GM19438 (cell line): ENCODE measurements at regions not wholly inside any gene's neighbourhood (a gene's known extent, or its start where the extent isn't known, plus 50 kb on each side); places are given as distances from the start of the nearest gene placed in this dataset.

Experiments used
- ATAC-seq: cut with Tn5 transposase; IDR thresholded peaks from one replicate; pipeline ENCODE4 v1.9.1; 2021; ENCODE audit warnings: low read depth; ENCODE audit not compliant: unreplicated experiment

DNA sequence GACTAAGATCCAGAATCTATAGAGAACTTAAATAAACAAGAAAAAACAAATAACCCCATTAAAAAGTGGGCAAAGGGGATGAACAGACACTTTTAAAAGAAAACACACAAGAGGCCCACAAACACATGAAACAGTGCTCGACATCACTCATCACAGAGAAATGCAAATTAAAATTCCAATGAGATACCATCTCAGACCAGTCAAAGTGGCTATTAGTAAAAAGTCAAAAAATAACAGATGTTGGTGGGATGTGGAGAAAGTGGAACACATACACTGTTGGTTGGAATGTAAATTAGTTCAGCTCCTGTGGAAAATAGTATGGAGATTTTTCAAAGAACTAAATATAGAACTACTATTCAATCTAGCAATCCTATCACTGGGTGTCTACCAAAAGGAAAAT lies 143.1 kb downstream of the IFI44 start:
- no peak for ATAC-seq

DNA sequence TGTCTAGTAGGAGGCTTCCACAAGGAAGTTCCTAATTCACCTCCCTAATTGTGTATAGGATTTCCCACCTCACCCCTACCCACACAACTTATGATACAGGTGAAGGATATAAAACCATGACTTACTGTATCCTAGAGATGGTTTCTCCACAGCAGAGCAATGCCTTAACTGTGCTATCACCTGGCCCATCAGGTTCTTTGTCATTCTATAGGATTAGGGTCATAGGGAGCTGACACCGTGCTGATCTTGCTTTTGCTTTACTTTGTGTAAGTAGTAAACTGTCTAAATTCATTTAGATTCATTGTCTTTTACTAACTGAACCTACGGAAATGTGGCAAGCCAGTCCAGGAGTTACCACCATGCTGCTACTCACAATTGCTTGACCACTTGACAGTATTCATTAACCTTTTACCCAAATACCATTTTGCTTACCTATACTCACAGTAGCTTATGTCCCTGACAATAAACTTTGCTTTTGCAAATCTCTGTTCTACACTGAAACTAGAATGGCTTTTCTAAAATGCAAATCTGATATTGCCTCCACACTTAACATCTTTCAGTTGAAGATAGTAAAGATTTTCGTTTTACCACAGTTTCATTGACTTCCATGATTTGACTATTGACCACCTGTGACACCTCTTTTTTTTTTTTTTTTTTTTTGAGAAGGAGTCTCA lies 147.6 kb downstream of the IFI44 start:
- peak; percentile 64 for ATAC-seq

DNA sequence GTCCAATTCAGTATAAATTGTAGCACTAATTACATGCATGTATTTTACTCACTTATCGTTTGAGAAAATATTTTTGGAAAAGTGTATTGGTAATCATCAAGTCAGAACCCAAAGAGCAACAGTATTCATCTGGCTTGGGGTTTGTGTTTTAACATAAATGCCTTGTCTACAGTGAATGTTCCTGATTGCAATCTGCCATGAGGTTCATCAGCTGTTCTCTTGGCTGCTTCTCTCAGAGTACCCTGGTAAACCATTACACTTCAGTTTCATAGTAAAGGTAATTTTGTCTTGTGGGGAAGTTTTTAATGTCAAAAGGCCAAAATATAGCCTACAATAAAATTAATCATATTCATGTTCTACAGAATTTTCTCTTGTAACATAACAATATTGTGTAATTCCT lies 150.3 kb downstream of the IFI44 start:
- ATAC-seq: no peak

DNA sequence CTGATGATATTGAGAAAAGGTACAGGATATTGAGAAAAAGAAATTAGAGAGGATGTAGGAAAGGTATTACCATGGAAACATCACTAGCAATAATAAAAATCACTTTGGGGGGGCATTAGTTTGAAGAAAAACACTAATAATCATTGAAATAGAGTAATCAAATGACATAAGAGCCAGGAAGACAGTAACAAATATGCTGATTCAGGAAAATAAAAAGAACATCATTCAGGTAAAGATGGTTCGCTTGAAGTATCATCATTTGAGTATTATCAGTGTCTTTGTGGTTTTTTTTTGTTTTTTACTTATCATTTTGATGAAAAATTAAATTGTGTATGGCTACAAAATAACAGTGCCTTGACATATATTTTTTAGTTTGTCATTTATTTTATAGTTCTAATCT lies 164.5 kb downstream of the IFI44 start:
- ATAC-seq: no peak

DNA sequence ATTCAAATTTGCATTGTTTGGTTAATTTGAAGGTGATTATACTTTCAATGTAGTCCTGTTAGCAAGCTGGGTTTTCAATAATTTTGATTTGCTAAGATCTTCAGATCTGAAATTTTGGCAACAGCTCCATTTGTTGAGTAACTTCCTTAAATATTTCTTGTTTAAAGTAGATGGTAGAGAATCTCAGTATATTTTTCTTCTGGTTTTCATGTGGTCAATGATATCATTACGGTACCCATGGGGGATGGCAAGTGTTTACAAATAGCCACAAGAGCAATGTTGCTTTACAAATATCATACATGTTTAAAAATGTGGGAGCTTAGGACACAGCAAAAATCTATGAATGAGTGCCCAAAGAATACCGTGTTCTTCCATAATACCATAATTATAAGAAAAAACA lies 175.9 kb downstream of the IFI44 start:
- ATAC-seq: no peak

DNA sequence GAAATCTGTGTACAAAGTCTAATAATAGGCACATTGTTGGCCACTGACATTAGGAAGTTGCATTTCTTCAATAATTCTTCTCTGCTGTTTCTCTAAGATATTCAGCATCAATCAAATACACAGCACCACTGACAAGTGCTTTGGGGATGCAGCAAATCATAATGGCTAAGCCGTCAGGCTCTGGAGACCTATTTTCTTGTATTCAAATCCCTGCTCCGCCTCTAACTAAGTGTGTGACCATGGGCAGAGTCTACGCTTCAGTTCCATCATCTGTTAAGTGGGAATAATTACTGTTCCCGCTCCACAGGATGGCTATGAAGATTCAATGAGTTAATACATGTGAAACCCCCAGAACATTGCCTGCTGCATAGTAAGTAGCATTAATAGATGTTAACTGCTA lies 176.9 kb downstream of the ADGRL4 start:
- no peak for ATAC-seq

DNA sequence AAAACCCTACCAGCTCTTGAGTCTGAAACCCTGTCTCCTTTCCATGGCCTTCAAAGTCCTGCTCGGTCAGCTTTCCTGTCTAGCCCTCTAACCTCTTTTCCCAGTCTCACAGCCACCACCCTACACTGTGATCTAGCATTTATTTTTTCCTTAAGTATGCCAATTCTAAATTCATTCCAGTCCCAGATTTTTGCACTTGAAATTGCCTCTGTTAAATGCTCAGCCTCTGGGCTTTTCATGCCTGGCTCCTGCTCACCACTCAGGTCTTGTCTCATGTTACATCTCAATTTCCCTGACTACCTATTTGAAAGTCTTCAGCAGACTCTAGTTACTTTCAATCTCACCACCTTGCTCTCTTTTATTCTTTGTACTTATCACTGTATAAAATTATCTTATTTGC lies 176.2 kb downstream of the ADGRL4 start:
- ATAC-seq: no peak

DNA sequence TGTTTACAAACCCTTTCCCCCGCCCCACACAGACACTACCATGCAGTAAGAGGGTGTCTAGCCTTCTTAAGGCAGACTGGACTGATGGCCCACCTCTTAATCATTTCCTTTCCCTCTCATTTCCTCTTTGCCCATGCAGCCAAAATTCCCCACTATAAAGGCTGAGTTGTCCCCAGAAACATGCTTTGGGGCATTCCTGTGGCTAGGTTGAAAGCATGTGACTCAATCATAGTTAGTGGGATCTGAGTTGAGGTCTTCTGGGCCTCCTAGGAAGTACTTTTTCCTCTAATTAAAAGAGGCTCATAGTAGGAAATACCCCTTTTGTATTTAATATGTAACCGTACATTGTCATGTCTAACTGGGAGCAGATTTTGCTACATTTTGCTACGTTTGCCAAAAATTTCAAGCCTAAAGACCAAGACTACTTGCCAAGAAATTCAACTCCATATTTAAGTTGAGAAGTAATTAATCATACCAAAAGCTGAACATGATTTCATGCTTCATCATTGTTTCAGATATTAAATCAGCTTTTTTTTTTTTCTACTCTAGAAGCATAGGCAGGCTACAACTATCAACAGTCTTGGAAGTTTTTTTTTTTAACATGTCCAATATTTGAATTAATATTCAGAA lies 174.7 kb downstream of the ADGRL4 start:
- no peak for ATAC-seq

DNA sequence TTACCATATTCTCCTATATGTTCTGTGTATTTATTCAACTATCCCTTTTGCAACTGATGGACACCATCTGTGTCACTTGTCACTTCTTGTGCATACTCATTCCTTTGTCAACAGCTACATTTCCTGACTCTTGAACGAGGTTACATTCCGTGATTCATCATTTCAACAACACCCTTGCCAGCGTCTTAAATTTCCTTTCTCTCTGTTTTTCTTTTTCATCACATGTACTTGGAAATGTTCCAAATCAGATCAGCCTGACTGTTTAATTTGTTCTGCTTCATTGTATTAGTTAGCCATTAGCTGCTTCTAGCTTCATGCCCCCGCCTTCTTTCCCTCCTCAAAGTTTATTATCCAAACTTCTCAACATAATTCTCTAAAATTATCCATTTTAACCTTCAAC lies 173.0 kb downstream of the ADGRL4 start:
- no peak for ATAC-seq

DNA sequence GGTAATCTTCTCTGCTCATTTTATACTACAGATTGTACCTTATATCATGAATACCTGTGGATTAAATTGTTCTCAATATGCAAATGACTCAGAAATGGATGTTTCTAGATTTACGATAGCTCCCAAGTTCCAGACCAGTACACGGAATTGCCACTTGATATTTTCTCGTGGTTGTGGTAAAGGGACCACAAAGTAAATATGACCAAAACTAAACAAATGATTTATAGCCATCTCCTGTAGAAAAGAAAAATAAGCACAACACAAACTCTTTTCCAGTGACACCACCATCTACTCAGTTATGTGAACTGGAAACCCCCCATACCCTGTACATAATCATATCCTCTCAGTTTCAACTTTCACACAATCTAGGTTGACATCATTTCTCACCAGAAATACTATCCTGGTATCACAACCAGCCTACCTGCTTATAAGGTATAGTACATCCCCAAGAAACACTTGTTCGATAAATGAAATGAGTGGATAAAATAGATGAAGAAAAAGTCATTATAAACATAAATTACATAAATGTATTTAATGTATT lies 172.3 kb downstream of the ADGRL4 start:
- ATAC-seq: no peak

DNA sequence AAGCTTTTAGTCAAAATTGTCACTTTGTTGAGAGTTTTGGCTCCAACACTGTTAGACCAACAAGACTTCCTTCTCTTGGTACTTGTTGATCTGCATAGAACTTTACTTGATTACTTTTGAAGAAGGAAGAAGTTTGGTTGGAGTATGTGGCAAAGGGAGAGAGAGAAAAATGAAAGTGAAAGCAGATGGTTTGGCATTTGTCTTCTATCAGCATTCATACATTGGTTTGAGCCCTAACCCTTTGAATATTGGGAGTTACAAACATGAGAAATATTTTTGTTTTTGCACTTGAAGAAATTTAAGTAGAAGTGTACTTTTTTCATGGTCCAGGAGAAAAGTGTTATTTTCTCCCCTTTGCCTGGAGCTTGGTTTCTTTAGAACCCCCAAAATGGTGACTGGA lies 169.8 kb downstream of the ADGRL4 start:
- no peak for ATAC-seq

DNA sequence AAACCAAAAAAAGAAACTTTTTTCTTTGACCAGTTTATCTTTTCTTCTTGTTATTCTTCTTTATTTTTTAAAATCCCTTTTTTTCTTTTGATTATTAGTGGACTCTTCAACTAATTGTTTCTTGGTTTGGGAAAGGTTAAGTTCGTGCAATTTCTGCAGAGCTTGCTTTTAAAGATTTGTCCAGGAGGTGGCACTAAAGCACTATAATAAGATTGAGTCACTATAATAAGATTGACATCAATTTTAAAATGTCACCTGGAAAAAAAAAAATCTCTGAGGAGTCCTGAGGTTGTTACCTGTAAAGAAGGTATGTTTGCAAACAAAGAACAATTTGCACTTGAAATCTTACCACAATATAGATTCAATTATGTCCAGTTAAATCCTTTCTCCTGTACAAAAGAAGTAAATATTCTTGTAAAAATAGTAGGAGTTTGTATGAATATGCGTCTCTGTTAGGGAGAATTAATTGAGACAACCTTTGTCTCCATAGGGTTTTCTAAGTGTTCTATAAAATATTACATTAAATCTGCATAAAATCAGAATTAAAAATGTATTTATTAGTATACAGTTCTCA lies 166.7 kb downstream of the ADGRL4 start:
- ATAC-seq: no peak
